HFFc6 (cell line): ENCODE measurements at regions not wholly inside any gene's neighbourhood (a gene's known extent, or its start where the extent isn't known, plus 50 kb on each side); places are given as distances from the start of the nearest gene placed in this dataset.

Experiments used
- DNase-seq: peaks from one replicate; pipeline ENCODE4 v3.0.0-alpha.2; 2018
- H3K27ac Mint-ChIP-seq: 2 replicates; pipeline ENCODE4 v1.8.0; 2020; ENCODE audit warnings: mild to moderate bottlenecking, mixed read lengths
- H3K27me3 Mint-ChIP-seq: 2 replicates; pipeline ENCODE4 v1.8.0; 2021; ENCODE audit warnings: mild to moderate bottlenecking, moderate library complexity, mixed read lengths; ENCODE audit not compliant: insufficient read depth
- H3K36me3 Mint-ChIP-seq: 2 replicates; pipeline ENCODE4 v1.8.0; 2021; ENCODE audit warnings: low read depth, mixed read lengths
- H3K4me1 Mint-ChIP-seq: 2 replicates; pipeline ENCODE4 v1.8.0; 2020; ENCODE audit warnings: low read depth, mixed read lengths
- H3K4me3 Mint-ChIP-seq: 2 replicates; pipeline ENCODE4 v1.8.0; 2020; ENCODE audit warnings: mild to moderate bottlenecking, moderate library complexity, mixed read lengths
- H3K9me3 Mint-ChIP-seq: 2 replicates; pipeline ENCODE4 v1.8.0; 2020; ENCODE audit warnings: mild to moderate bottlenecking, mixed read lengths
- CTCF ChIP-seq: fragments of 200-600 bp; sonication (generic); IDR thresholded peaks from 2 replicates; pipeline ENCODE4 v1.5.0; 2021; ENCODE audit warnings: antibody characterized with exemption, mild to moderate bottlenecking

GRCh38 chr10:107732045-107732444, 567.5 kb upstream of the SORCS1 start:
- no peak for TF ChIP-seq CTCF
- Mint-ChIP-seq H3K27me3 (no peaks in the 10 kb centered on the region), H3K4me1 (peaks cover 8% of the 10 kb centered on the region; the same call in 1 of the 2 replicates), H3K27ac (no peak overlapping the region), H3K9me3 (peaks cover 47% of the 10 kb centered on the region), H3K4me3 (no peak overlapping the region), H3K36me3 (0 out of 2 replicates have a peak, but pooled peaks cover 6% of the 10 kb centered on the region)
- no peak for DNase-seq

- TF ChIP-seq CTCF = no peak
- H3K27me3 Mint-ChIP-seq = no peaks in the 10 kb centered on the region
- no peak overlapping the region for H3K27ac Mint-ChIP-seq
These were observed 564.3 kb upstream of the SORCS1 start for GRCh38 chr10:107728807-107729206.

GRCh38 chr10:107727767-107728317, 563.3 kb upstream of the SORCS1 start:
- Mint-ChIP-seq H3K4me3 (no peak overlapping the region), H3K27me3 (no peaks in the 10 kb centered on the region), H3K27ac (no peak overlapping the region), H3K36me3 (no peaks in the 10 kb centered on the region), H3K4me1 (peaks cover 4% of the 10 kb centered on the region; the same call in 1 of the 2 replicates), H3K9me3 (peaks cover 31% of the 10 kb centered on the region)
- DNase-seq = no peak
- TF ChIP-seq CTCF = no peak

More at GRCh38 chr10:107728807-107729206, 564.3 kb upstream of the SORCS1 start:
- Mint-ChIP-seq H3K36me3 (no peaks in the 10 kb centered on the region), H3K9me3 (peaks cover 39% of the 10 kb centered on the region), H3K4me3 (no peak overlapping the region), H3K4me1 (peaks cover 8% of the 10 kb centered on the region; the same call in 1 of the 2 replicates)
- no peak for DNase-seq

GRCh38 chr10:107718864-107719263, 554.4 kb upstream of the SORCS1 start:
- Mint-ChIP-seq H3K27me3 (no peaks in the 10 kb centered on the region), H3K4me3 (no peak overlapping the region), H3K9me3 (peaks cover 13% of the 10 kb centered on the region), H3K27ac (no peak overlapping the region), H3K36me3 (no peaks in the 10 kb centered on the region), H3K4me1 (no peaks in the 10 kb centered on the region)
- no peak for DNase-seq
- no peak for TF ChIP-seq CTCF

GRCh38 chr10:107717046-107717445, 552.5 kb upstream of the SORCS1 start:
- no peak for DNase-seq
- Mint-ChIP-seq H3K36me3 (no peaks in the 10 kb centered on the region), H3K27ac (no peak overlapping the region), H3K9me3 (peaks cover 12% of the 10 kb centered on the region), H3K27me3 (no peaks in the 10 kb centered on the region), H3K4me1 (no peaks in the 10 kb centered on the region), H3K4me3 (no peak overlapping the region)
- no peak for TF ChIP-seq CTCF
